ENCODE measurements at regions not wholly inside any gene's neighbourhood (a gene's known extent, or its start where the extent isn't known, plus 50 kb on each side); places are given as distances from the start of the nearest gene placed in this dataset.

DNA sequence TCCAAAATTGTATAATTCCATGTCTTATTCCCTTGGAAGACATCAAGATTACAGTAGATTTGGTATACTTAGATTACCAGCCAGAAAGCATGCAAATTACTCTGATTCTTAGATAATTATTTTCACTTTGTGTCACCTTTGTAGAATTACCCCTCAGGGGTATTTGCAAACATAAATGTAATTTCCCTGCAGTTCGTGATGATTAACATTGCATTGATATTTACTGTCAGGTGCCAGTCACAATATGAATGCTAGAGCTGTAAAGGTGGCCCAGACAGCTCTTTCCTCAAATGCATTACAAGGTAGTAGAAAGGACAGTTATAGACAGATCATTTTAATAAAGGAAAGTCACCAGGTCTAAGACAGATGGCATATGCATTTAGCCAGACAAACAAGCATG is 1537.5 kb upstream of the PIK3C3 start:
- Histone ChIP-seq H3K4me3 (ENCODE audit: low read length) (no peak overlapping the region), H3K9me3 (ENCODE audit: control insufficient read depth, low read length) (no peaks in the 10 kb centered on the region), H3K4me1 (ENCODE audit: control insufficient read depth, insufficient read depth, low read length) (peaks cover 8% of the 10 kb centered on the region), H3K9ac (ENCODE audit: low read length) (no peak overlapping the region), H3K27me3 (replicated peaks; ENCODE audit: control insufficient read depth, insufficient read depth, low read length) (no peaks in the 10 kb centered on the region), H3K36me3 (ENCODE audit: control insufficient read depth, insufficient read depth, low read length, severe bottlenecking) (no peaks in the 10 kb centered on the region)
- no peak for DNase-seq (ENCODE audit: low read depth)

DNA sequence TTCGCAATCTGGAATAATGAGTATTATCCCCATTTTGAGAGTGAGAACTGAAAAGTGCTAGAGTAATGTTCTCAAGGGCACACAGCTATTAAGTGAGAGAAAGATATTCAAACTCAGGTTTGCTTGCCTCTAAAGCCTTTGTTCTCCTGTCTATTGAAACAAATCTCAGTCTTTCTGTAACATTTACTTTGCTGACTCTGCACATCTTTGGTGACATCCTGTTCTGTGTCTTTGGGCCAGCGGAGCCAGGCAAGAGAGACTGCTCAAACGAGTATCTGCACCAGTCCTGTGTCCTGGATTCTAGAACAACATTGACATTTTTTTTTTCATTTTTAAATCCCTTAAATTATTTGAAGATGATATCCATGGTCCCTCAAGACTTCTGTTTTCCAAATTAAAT is 1539.2 kb upstream of the PIK3C3 start:
- Histone ChIP-seq H3K36me3 (ENCODE audit: control insufficient read depth, insufficient read depth, low read length, severe bottlenecking) (no peaks in the 10 kb centered on the region), H3K4me1 (ENCODE audit: control insufficient read depth, insufficient read depth, low read length) (peaks cover 8% of the 10 kb centered on the region), H3K4me3 (ENCODE audit: low read length) (no peak overlapping the region), H3K9me3 (ENCODE audit: control insufficient read depth, low read length) (no peaks in the 10 kb centered on the region), H3K9ac (ENCODE audit: low read length) (no peak overlapping the region), H3K27me3 (replicated peaks; ENCODE audit: control insufficient read depth, insufficient read depth, low read length) (no peaks in the 10 kb centered on the region)
- no peak for DNase-seq (ENCODE audit: low read depth)

DNA sequence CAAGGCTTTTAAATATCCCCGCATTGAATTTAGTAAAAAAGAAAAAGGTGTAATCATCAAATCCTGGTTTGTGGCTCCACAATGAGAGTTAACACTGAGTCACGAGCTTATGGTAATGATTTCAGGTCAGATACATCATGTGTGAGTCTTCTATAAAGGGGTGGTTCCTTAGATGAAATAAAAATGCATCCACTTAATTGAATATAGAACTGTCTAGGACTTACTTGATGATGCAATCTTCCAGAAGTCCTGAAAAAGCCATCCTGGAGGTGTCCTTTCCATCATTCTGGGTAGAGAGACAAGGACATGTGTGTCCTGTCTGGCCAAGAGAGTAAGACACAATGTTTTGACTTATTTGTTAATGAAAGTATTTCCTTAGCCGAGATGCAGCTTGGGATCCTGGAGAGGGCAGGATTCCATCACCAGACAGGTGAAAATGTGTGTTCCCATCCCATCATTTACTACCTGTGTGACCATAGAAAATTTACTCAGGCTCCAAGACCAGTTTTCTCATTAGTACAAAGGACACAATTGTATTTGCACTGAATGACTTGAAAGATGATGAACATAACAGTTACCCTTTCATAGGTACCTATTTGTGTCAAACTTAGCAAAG is 1539.8 kb upstream of the PIK3C3 start:
- no peak overlapping the region for H3K9ac ChIP-seq (ENCODE audit: low read length)
- no peaks in the 10 kb centered on the region for H3K36me3 ChIP-seq (ENCODE audit: control insufficient read depth, insufficient read depth, low read length, severe bottlenecking)
- peaks cover 8% of the 10 kb centered on the region for H3K4me1 ChIP-seq (ENCODE audit: control insufficient read depth, insufficient read depth, low read length)
- DNase-seq (ENCODE audit: low read depth) = no peak
- H3K4me3 ChIP-seq (ENCODE audit: low read length) = no peak overlapping the region
- H3K9me3 ChIP-seq (ENCODE audit: control insufficient read depth, low read length) = no peaks in the 10 kb centered on the region
- no peaks in the 10 kb centered on the region for H3K27me3 ChIP-seq (replicated peaks; ENCODE audit: control insufficient read depth, insufficient read depth, low read length)

DNA sequence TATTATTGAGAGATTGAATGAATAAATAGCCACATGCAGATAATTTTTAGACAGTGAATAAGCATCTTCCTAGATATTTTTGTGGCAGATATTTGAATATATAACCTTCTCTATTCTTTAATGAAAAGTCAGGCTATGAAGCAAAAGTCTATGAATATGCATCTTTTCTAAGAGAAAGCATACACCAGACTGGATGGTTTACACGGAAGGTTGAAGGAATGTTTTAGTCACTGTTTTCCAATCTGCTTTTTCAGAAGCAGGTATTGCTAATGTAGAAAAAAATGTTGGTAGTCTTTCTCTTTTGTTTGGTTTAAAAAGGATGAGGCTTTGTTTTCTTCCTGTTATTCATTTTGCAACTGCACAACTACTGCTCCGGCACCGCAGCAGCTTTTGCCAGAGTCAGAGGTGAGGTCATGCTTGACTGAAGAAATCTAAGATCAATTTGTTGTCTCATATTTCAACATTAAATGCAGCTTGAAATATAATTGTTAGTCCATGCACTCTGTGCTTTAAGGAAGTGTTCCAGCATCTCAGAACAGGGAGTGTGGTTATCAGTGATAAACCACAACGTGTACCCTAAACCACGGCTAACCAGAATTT is 1540.8 kb upstream of the PIK3C3 start:
- H3K36me3 ChIP-seq (ENCODE audit: control insufficient read depth, insufficient read depth, low read length, severe bottlenecking) = no peaks in the 10 kb centered on the region

DNA sequence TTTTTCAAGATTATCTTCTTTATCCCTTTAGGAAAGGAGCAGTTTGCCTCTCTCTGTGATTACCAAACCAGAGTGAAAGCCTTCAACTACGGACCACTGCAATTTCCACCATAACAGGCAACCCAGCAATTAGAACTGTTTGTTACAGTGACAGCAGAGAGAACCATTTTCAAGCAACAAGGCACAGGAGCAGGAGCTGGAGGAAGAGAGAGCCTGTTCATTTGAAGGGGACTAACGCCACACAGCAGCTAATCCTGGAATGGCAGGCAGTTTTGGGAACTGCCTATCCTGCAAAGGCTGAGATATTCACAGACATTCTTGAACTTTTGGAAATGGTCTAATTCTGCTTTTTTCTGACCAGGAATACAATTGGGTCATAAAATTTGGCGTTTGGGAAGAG is 1541.9 kb upstream of the PIK3C3 start:
- Histone ChIP-seq H3K4me1 (ENCODE audit: control insufficient read depth, insufficient read depth, low read length) (peaks cover 8% of the 10 kb centered on the region), H3K36me3 (ENCODE audit: control insufficient read depth, insufficient read depth, low read length, severe bottlenecking) (no peaks in the 10 kb centered on the region), H3K4me3 (ENCODE audit: low read length) (no peak overlapping the region), H3K27me3 (replicated peaks; ENCODE audit: control insufficient read depth, insufficient read depth, low read length) (no peaks in the 10 kb centered on the region), H3K9me3 (ENCODE audit: control insufficient read depth, low read length) (no peaks in the 10 kb centered on the region), H3K9ac (ENCODE audit: low read length) (no peak overlapping the region)
- no peak for DNase-seq (ENCODE audit: low read depth)

More for the DNA sequence above, 1540.8 kb upstream of the PIK3C3 start:
- peak; percentile 44 for DNase-seq (ENCODE audit: low read depth)
- Histone ChIP-seq H3K27me3 (replicated peaks; ENCODE audit: control insufficient read depth, insufficient read depth, low read length) (no peaks in the 10 kb centered on the region), H3K4me1 (ENCODE audit: control insufficient read depth, insufficient read depth, low read length) (peaks cover 8% of the 10 kb centered on the region), H3K9me3 (ENCODE audit: control insufficient read depth, low read length) (no peaks in the 10 kb centered on the region), H3K9ac (ENCODE audit: low read length) (no peak overlapping the region), H3K4me3 (ENCODE audit: low read length) (no peak overlapping the region)

DNA sequence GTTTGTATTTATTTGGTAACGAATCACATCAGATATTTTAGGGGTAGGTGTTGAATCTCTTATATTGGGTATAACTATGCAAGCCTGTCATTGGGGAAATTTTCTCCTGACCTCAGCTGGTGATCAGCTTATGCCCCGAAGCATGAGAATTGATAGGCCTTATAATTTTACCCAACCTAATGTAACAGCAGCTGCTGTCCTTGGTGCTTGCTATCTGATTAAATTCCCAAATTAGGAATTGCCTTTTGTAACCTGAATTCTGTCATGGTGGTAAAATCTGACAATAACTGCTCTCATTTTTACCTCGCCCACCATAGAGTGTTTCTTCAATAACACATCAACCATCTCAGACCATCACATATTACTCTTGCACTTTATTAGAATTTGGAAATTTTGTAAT is 1542.6 kb upstream of the PIK3C3 start:
- H3K27me3 ChIP-seq (replicated peaks; ENCODE audit: control insufficient read depth, insufficient read depth, low read length) = no peaks in the 10 kb centered on the region
- no peak for DNase-seq (ENCODE audit: low read depth)
- no peak overlapping the region for H3K4me3 ChIP-seq (ENCODE audit: low read length)

DNA sequence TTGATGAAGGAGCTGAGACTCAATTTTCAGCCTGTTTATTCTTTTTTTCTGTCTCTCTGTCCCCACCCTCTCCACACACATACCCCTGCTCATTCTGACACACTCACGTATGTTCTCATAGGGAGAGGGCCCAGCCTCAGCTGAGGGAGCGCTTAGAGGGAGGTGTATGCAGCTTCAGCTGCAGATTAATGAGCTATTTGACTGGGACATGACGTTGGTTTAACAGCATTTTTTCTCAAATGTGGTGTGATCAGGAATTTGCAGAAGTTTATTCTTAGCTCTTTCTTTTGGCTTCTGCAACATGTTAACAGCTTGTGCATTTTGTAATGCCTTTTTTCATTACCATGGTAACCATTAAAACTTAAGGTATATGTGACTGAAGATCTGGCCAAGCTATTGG is 1547.1 kb upstream of the PIK3C3 start:
- Histone ChIP-seq H3K4me3 (ENCODE audit: low read length) (no peak overlapping the region), H3K27me3 (replicated peaks; ENCODE audit: control insufficient read depth, insufficient read depth, low read length) (no peaks in the 10 kb centered on the region), H3K9ac (ENCODE audit: low read length) (no peak overlapping the region), H3K4me1 (ENCODE audit: control insufficient read depth, insufficient read depth, low read length) (no peaks in the 10 kb centered on the region), H3K9me3 (ENCODE audit: control insufficient read depth, low read length) (no peaks in the 10 kb centered on the region), H3K36me3 (ENCODE audit: control insufficient read depth, insufficient read depth, low read length, severe bottlenecking) (no peaks in the 10 kb centered on the region)
- no peak for DNase-seq (ENCODE audit: low read depth)

More for the DNA sequence above, 1542.6 kb upstream of the PIK3C3 start:
- no peak overlapping the region for H3K9ac ChIP-seq (ENCODE audit: low read length)
- H3K9me3 ChIP-seq (ENCODE audit: control insufficient read depth, low read length) = no peaks in the 10 kb centered on the region
- no peaks in the 10 kb centered on the region for H3K36me3 ChIP-seq (ENCODE audit: control insufficient read depth, insufficient read depth, low read length, severe bottlenecking)
- peaks cover 8% of the 10 kb centered on the region for H3K4me1 ChIP-seq (ENCODE audit: control insufficient read depth, insufficient read depth, low read length)

DNA sequence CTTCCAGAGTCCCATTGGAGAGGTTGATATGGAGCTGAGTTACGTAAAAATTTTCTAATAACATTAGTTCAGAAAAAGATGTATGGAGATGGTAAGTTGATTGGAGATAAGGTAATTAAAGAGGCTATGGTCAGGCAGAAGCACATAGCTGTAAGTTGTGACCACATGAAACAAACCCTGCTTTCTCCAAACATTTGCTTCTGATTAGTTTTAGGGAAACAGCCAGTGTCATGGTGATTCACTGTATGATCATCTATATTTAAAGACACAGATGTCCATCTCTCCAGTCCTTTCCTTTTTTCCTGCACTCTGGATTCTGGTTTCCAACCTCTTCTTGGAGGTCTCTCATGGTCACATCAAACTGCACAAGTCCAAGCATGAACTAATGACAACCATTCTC is 1550.8 kb upstream of the PIK3C3 start:
- Histone ChIP-seq H3K27me3 (replicated peaks; ENCODE audit: control insufficient read depth, insufficient read depth, low read length) (no peaks in the 10 kb centered on the region), H3K4me3 (ENCODE audit: low read length) (no peak overlapping the region), H3K4me1 (ENCODE audit: control insufficient read depth, insufficient read depth, low read length) (no peaks in the 10 kb centered on the region), H3K9ac (ENCODE audit: low read length) (no peak overlapping the region), H3K36me3 (ENCODE audit: control insufficient read depth, insufficient read depth, low read length, severe bottlenecking) (no peaks in the 10 kb centered on the region), H3K9me3 (ENCODE audit: control insufficient read depth, low read length) (no peaks in the 10 kb centered on the region)
- DNase-seq (ENCODE audit: low read depth) = peak; percentile 19

DNA sequence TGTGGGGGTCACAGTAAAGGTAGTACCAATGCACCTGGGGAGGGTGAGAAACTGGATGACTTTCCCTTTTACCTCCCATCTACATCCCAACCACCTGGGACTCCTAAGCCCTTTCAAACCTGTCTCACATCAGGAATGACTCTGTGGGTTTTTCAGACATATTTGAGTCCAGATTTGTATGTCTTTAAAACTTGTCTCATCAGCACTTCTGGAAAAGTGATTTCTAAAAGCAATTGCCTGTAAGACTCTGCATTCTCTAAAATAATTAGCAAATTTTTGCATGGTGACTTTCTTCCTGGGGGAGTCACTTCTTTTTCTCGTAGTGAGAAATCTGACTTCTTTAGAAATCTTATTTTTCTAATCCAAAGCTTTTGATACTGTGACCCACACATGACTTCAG is 1553.0 kb upstream of the PIK3C3 start:
- DNase-seq (ENCODE audit: low read depth) = no peak
- Histone ChIP-seq H3K9ac (ENCODE audit: low read length) (no peak overlapping the region), H3K4me3 (ENCODE audit: low read length) (no peak overlapping the region), H3K4me1 (ENCODE audit: control insufficient read depth, insufficient read depth, low read length) (no peaks in the 10 kb centered on the region), H3K27me3 (replicated peaks; ENCODE audit: control insufficient read depth, insufficient read depth, low read length) (no peaks in the 10 kb centered on the region), H3K36me3 (ENCODE audit: control insufficient read depth, insufficient read depth, low read length, severe bottlenecking) (no peaks in the 10 kb centered on the region), H3K9me3 (ENCODE audit: control insufficient read depth, low read length) (no peaks in the 10 kb centered on the region)

DNA sequence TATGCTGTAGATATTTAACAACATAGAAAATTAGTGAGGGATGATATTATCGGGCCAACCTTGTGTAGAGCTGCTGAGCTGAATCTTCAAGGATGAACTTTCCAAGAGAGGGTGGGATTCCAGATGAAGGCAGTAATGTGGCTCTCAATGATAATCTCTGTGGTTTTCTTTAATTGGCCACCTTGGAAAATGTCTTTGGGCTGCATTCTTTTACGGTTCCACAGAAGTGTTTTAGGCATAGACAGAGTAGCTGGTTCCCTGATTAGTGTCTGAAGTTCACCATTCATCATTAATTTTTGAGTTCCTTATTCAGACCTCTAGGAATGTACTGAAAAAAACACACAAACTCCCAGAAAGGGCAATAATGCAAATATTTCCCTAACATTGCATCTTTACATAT is 1566.9 kb upstream of the PIK3C3 start:
- H3K36me3 ChIP-seq (ENCODE audit: control insufficient read depth, insufficient read depth, low read length, severe bottlenecking) = no peaks in the 10 kb centered on the region
- no peak overlapping the region for H3K4me3 ChIP-seq (ENCODE audit: low read length)
- no peak for DNase-seq (ENCODE audit: low read depth)
- no peaks in the 10 kb centered on the region for H3K4me1 ChIP-seq (ENCODE audit: control insufficient read depth, insufficient read depth, low read length)
- no peaks in the 10 kb centered on the region for H3K9me3 ChIP-seq (ENCODE audit: control insufficient read depth, low read length)
- no peak overlapping the region for H3K9ac ChIP-seq (ENCODE audit: low read length)
- no peaks in the 10 kb centered on the region for H3K27me3 ChIP-seq (replicated peaks; ENCODE audit: control insufficient read depth, insufficient read depth, low read length)

DNA sequence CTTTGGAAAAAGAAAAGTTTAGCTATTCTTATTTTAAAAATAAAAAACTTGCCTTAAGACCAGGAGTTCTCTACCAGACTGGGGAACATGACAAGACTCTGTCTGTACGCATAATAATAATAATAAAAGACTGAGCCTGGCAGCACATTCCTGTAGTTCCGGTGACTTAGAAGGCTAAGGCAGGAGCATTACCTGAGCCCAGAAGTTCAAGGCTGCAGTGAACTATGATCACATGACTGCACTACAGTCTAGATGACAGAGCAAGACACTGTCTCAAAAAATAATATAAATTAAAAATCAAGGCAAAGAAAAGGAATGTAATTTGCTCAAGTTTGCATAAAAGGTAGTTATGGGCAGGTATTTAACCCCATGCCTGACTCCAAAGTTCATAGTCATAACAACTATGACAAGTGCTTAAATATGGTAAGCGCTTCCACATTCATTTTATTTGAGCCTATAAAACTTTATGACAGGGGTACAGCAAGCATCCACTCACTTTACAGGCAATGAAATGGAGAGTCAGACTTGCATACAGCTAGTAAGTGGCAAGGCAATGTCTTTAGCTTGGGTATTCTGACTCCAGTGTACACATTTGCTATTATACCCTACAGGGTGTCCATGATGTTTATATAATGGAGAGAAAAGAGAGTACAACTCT is 1567.8 kb upstream of the PIK3C3 start:
- H3K36me3 ChIP-seq (ENCODE audit: control insufficient read depth, insufficient read depth, low read length, severe bottlenecking) = no peaks in the 10 kb centered on the region
- no peaks in the 10 kb centered on the region for H3K9me3 ChIP-seq (ENCODE audit: control insufficient read depth, low read length)
- H3K27me3 ChIP-seq (replicated peaks; ENCODE audit: control insufficient read depth, insufficient read depth, low read length) = no peaks in the 10 kb centered on the region
- no peak overlapping the region for H3K4me3 ChIP-seq (ENCODE audit: low read length)
- DNase-seq (ENCODE audit: low read depth) = no peak
- H3K9ac ChIP-seq (ENCODE audit: low read length) = no peak overlapping the region
- H3K4me1 ChIP-seq (ENCODE audit: control insufficient read depth, insufficient read depth, low read length) = no peaks in the 10 kb centered on the region
